Adipose tissue (tissue), 3 donors: ENCODE measurements at regions not wholly inside any gene's neighbourhood (a gene's known extent, or its start where the extent isn't known, plus 50 kb on each side); places are given as distances from the start of the nearest gene placed in this dataset.

Experiments used
- H3K27ac ChIP-seq: one replicate; pipeline ENCODE4 v1.5.1; 2013; ENCODE audit warnings: low read depth, low read length
- WGBS, 3 donors: extraction: QIAGEN DNeasy Blood & Tissue Kit; methylation state at CpG; one replicate each; pipeline ENCODE4 v1.1.7; 2013; 5-methylcytosine and 5-hydroxymethylcytosine counted together
- donor health status: healthy with polysubstance abuse.
- donor health status: Bipolar disorder and iron deficiency.
- donor health status: healthy.

- H3K27ac ChIP-seq, result no peak overlapping the region
- 27 to 35% (median 30%) methylated on average over 2 of the region's 2 CpGs for WGBS, 3 donors
Measured at GRCh38 chr2:65724336-65724735, 291.9 kb upstream of the SPRED2 start.

- no peak overlapping the region for H3K27ac ChIP-seq
- WGBS, 3 donors, result 66 to 70% (median 68%) methylated on average over 5 of the region's 5 CpGs
Measured at GRCh38 chr2:65722028-65722778, 289.8 kb upstream of the SPRED2 start.

DNA sequence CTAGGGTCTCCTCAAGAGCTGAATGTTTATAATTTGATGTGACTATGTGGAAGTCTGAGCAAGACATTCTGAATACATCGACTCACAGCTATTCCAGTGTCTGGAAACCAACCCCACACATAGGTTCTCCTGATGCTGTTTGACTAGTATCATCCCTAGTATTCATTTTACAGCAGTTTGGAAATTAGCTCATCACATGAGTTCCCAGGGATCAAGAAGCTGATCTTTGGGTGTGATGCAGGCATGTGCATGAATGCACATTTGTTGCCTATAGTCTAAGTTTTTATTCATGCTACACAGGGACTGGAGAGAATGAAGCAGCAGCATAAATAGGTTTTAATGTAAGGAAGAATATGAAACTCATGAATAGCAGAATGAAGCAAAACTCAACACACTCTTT is 284.3 kb upstream of the SPRED2 start:
- WGBS, 3 donors, result 76 to 90% (median 89%) methylated on average over 1 of the region's 1 CpG
- H3K27ac ChIP-seq, result no peak overlapping the region

DNA sequence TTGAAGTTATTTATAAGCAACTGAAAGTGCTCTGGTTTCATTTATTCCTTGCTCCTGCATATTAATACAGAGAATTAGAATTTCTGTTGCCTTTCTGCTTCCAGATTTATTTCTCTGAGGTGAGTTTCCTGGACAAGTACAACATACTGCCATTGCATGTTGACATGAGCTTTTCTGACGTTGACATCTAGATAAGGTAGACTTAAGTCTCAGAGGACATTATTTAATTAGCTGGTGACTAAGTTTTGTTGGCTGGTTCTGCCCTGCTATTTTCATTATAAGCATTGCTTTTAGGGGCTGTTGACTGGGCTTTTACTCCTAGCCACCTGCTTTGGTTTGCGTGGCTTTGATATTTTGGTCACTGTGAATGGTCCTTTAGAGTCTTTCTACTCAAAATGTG is 282.9 kb upstream of the SPRED2 start:
- 53 to 74% (median 67%) methylated on average over 2 of the region's 2 CpGs for WGBS, 3 donors
- no peak overlapping the region for H3K27ac ChIP-seq

- H3K27ac ChIP-seq, result no peak overlapping the region
- 50 to 60% (median 51%) methylated on average over 1 of the region's 1 CpG for WGBS, 3 donors
Measured at GRCh38 chr2:65714866-65715265, 282.5 kb upstream of the SPRED2 start.

GRCh38 chr2:65711863-65712262 is 279.5 kb upstream of the SPRED2 start:
- no peak overlapping the region for H3K27ac ChIP-seq
- 33 to 67% (median 50%) methylated on average over 1 of the region's 1 CpG for WGBS, 3 donors

DNA sequence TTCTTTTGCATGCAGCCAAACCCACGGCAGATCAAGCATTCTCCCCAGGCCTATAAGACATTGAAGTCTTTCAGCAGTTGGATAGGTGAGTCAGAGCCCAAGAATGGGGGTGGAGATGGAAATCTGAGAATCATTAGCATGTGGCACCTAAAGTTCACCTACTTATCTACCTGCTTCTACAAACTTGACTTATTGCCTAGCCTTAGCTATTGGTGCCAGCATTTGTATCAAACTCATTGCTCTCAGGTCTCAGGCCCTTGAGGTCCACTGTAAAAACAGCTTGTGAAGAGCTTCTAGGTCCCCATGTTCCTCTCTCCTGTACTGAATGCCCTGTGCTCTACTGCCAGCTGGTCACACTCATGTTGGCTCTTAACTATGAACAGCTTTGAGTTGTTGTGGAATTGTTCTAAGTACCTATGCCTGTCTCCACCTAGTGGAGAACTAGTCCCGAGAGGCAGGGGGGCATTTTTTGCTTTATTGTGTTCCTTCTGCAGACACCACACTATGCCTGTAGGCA is 278.4 kb upstream of the SPRED2 start:
- H3K27ac ChIP-seq, result no peak overlapping the region
- WGBS, 3 donors, result 63 to 76% (median 66%) methylated on average over 2 of the region's 2 CpGs

- no peak overlapping the region for H3K27ac ChIP-seq
- WGBS, 3 donors, result 87 to 91% (median 91%) methylated on average over 5 of the region's 5 CpGs
Measured at GRCh38 chr2:65710356-65710755, 278.0 kb upstream of the SPRED2 start.

DNA sequence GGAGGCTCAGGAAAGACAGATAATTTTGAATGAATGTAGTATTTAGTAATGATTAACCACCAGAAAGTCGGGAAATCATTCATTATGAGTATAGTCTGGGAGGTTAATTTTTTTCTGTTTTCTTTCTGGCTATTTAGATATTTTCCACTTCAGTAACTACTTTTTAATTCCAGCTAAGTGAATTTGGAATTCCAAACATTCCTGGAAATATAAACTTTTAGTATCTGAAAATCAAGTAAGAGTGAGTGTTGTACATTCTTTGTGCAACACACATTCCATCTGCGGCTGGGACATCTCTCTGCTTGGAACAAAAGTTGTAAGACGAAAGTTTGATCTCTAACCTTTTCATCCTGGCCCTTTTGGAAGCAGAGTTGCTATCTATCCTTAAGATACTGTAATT is 275.7 kb upstream of the SPRED2 start:
- WGBS, 3 donors, result 65 to 69% (median 69%) methylated on average over 3 of the region's 3 CpGs
- H3K27ac ChIP-seq, result no peak overlapping the region

DNA sequence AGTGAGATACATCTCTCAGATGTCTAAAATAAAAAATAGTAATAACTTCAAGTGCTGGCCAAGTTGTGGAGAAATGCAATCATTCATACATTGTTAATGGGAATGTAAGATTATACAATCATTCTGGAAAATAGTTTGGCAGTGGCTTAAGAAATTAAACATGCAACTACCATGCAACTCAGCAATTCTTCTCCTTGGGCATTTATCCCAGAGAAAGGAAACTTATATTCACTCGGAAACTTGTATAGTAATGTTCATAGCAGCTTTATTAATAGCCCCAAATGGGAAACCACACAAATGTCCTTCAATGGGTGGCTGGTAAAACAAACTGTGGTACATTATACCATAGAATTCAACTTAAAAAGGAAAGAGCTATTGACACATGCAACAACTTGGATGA is 274.0 kb upstream of the SPRED2 start:
- 56 to 94% (median 65%) methylated on average over 1 of the region's 1 CpG for WGBS, 3 donors

DNA sequence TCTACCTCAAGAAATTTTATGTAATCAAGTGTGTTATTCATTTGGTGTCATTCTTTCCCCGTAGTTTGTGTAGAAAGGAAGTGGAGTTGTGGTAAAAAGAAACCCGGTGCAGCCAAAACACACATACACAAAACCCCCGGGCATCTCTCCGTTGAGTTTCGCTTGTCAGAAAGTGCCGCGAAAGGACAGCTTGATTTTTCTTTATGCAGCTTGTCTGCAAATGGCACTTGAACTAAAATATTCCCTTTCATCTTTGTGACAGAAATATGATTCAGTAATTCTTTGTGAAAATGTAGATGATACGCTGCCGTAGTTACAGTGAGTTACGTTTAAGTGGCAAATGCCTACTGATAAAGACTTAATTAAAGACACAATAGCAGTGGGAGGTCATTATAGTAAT is 268.8 kb upstream of the SPRED2 start:
- WGBS, 3 donors, result 89 to 95% (median 91%) methylated on average over 10 of the region's 10 CpGs
- no peak overlapping the region for H3K27ac ChIP-seq

More for the DNA sequence above, 274.0 kb upstream of the SPRED2 start:
- no peak overlapping the region for H3K27ac ChIP-seq

- no peak overlapping the region for H3K27ac ChIP-seq
- 77 to 87% (median 83%) methylated on average over 7 of the region's 7 CpGs for WGBS, 3 donors
Measured at GRCh38 chr2:65700720-65701119, 268.3 kb upstream of the SPRED2 start.

- 79 to 86% (median 79%) methylated on average over 10 of the region's 10 CpGs for WGBS, 3 donors
- H3K27ac ChIP-seq, result no peak overlapping the region
Measured at GRCh38 chr2:65700004-65700651, 267.7 kb upstream of the SPRED2 start.

- H3K27ac ChIP-seq, result no peak overlapping the region
- 75 to 85% (median 81%) methylated on average over 5 of the region's 5 CpGs for WGBS, 3 donors
Measured at GRCh38 chr2:65691816-65692215, 259.4 kb upstream of the SPRED2 start.

DNA sequence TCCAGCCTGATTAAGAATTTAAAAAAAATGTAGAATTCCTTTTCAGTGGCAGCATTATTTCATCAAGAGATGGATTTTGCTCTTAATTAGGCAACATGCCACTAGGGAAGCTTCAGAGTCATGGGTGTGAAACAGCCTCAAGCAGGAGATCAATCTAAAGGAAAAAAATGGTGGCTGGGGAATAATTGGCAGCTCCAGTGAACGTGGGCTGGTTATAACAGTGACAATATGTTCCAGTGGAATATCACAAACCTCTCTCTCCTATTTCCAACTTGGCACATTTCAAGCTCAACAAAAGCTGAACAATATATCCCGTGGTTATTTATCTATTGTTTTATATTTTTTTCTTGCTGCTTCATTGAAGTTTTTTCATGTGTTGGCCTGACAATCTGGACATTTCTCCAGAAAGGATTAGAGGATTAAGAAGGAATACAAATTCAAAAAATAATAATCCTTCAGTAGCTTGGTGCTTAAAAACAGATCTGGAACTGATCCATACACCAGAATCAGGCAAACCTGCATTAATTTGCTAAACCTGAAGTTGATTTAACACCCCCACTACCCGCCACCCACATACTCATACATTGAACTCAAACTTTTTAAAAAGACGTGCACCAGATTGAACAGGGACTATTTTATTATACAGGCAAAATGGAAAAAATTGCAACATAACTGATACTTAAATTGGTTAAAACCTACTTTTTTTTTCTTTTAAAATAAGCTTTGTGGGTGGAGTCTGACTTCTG is 255.9 kb upstream of the SPRED2 start:
- no peak overlapping the region for H3K27ac ChIP-seq
- 75 to 90% (median 78%) methylated on average over 4 of the region's 4 CpGs for WGBS, 3 donors

- WGBS, 3 donors, result 90 to 96% (median 94%) methylated on average over 9 of the region's 9 CpGs
- no peak overlapping the region for H3K27ac ChIP-seq
Measured at GRCh38 chr2:65687614-65688013, 255.2 kb upstream of the SPRED2 start.

GRCh38 chr2:65686928-65687521 is 254.6 kb upstream of the SPRED2 start:
- no peak overlapping the region for H3K27ac ChIP-seq
- WGBS, 3 donors, result 39 to 57% (median 51%) methylated on average over 5 of the region's 5 CpGs

- WGBS, 3 donors, result 32 to 75% (median 75%) methylated on average over 1 of the region's 1 CpG
- H3K27ac ChIP-seq, result no peak overlapping the region
Measured at GRCh38 chr2:65681503-65681902, 249.1 kb upstream of the SPRED2 start.
